GM12874 (cell line): ENCODE measurements at regions not wholly inside any gene's neighbourhood (a gene's known extent, or its start where the extent isn't known, plus 50 kb on each side); places are given as distances from the start of the nearest gene placed in this dataset.
A peak's percentile ranks its signal among the peaks of the same experiment; 100 is the strongest.

Experiments used
- CTCF ChIP-seq: IDR thresholded peaks from 2 replicates; pipeline ENCODE4 v1.5.1; 2011; ENCODE audit warnings: low read depth, mild to moderate bottlenecking, control low read depth, low read length, moderate library complexity; ENCODE audit not compliant: insufficient read depth

GRCh38 chr12:38540156-38540555, 223.6 kb downstream of the ALG10B start:
- no peak for TF ChIP-seq CTCF

- TF ChIP-seq CTCF = no peak
Measured at GRCh38 chr12:38541849-38542248, 225.3 kb downstream of the ALG10B start.

- no peak for TF ChIP-seq CTCF
Measured at GRCh38 chr12:38543151-38543550, 226.6 kb downstream of the ALG10B start.

- peak; percentile 19; the same call in 1 of the 2 replicates for TF ChIP-seq CTCF
Measured at GRCh38 chr12:38544330-38545066, 227.9 kb downstream of the ALG10B start.

DNA sequence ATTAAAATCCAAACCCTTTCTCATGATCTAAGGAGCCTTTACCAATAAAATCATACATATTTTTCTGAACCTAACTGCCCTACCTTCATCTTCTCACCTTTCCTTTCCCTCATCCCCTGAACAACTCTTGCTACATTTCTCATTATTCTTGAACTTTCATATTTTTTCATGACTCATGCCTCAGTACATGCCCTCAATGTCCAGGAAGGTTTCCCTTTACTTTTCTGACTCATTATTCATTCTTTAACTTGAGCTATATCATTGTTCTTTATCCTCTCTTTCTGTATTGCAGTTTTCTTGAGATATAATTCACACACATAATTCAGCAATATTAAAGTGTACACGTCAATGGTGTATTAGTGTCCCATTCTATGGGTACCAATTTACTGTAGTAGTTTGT, 231.0 kb downstream of the ALG10B start:
- no peak for TF ChIP-seq CTCF

DNA sequence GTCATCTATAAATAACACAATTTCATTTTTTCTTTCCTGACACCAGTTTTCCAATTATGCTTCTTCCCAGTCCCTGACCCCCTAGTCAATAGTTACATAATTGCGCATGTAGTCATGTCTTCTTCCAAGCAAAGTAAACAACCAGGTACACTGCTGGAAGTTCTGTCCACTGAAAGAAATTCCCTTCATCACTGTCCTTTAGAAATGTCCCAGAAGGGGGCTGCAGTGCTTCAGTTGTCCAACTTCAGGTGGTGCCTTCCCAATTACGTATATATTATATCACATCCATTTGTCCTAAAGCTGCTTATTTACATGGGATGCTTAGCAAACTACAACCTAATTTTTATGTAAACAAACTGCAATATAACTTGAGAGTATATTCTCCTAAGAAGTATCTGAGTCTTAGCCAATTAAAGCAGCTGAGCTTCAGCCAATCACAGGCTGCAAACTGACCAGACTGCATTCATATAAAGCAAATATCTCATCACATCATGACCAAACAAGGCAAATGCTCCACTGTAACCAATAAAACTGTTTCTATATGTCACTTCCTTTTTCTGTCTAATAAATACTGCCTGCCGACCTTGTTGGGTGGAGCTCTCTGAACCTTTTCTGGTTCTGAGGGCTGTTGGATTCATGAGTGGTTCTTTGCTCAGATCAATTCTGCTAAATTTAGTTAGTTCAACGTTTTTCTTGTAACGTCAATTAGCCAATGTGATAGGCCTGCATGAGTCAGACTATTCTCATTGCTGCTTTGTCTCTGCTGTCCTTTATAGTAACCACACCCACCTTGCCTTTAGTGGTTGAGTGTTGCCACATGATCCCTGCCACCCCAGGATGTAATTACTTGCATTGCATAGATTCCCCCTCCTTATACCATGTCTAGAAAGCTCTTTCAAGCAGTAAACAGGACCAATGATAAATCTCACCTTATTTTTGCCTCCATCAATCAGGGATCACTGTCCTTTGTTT, 239.3 kb downstream of the ALG10B start:
- no peak for TF ChIP-seq CTCF

- no peak for TF ChIP-seq CTCF
Measured at GRCh38 chr12:38556647-38557046, 240.1 kb downstream of the ALG10B start.
